Uterus (tissue), 2 donors: ENCODE measurements at regions not wholly inside any gene's neighbourhood (a gene's known extent, or its start where the extent isn't known, plus 50 kb on each side); places are given as distances from the start of the nearest gene placed in this dataset.

Source experiments
- POLR2A ChIP-seq, 2 donors: fragments of 450-650 bp; IDR thresholded peaks; one replicate each; pipeline ENCODE4 v1.6.1; 2016; ENCODE audit warnings: antibody characterized with exemption in 2 of 2, mild to moderate bottlenecking in 1 of 2, moderate library complexity in 1 of 2
- TF ChIP-seq, protein P1 (sequence below), 4 experiments: fragments of 200-600 bp in 2 of 4; fragments of 450-650 bp in 2 of 4; sonication (generic) in 2 of 4; IDR thresholded peaks; one replicate each; pipeline ENCODE4 v1.5.1; 2016 to 2019; ENCODE audit warnings: antibody characterized with exemption in 4 of 4, mild to moderate bottlenecking in 2 of 4, moderate library complexity in 1 of 4

DNA sequence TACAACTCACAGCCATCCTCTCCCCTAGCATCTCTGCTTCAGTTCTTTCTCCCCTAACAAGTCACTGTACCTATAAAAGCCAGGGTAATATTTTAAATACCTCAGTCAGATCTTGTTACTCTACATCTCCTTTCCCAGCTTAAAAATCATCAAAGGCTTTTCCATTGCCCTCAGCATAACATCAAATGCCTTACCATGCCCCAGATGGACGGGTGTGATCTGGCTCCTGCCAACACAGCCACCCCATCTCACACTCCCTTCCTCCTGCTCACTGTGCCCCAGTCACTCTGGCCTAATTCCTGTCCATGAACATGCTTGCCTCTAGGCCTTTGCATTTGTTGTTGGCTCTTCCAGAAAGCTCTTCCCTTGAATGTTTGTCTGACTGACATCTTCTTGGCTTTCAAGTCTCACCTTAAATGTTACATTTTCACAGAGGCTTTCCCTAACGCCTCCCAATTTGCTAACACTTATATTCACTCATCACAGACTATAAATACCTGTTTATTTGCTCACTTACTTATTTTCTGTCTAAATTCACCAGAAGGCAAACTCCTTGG, 640.9 kb downstream of the NYAP2 start:
- TF ChIP-seq, protein P1, sequence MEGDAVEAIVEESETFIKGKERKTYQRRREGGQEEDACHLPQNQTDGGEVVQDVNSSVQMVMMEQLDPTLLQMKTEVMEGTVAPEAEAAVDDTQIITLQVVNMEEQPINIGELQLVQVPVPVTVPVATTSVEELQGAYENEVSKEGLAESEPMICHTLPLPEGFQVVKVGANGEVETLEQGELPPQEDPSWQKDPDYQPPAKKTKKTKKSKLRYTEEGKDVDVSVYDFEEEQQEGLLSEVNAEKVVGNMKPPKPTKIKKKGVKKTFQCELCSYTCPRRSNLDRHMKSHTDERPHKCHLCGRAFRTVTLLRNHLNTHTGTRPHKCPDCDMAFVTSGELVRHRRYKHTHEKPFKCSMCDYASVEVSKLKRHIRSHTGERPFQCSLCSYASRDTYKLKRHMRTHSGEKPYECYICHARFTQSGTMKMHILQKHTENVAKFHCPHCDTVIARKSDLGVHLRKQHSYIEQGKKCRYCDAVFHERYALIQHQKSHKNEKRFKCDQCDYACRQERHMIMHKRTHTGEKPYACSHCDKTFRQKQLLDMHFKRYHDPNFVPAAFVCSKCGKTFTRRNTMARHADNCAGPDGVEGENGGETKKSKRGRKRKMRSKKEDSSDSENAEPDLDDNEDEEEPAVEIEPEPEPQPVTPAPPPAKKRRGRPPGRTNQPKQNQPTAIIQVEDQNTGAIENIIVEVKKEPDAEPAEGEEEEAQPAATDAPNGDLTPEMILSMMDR (IDR thresholded peaks at IDR 0.05), result no peak
- TF ChIP-seq POLR2A (IDR thresholded peaks at IDR 0.05), result no peak
